ENCODE measurements at regions not wholly inside any gene's neighbourhood (a gene's known extent, or its start where the extent isn't known, plus 50 kb on each side); places are given as distances from the start of the nearest gene placed in this dataset.

DNA sequence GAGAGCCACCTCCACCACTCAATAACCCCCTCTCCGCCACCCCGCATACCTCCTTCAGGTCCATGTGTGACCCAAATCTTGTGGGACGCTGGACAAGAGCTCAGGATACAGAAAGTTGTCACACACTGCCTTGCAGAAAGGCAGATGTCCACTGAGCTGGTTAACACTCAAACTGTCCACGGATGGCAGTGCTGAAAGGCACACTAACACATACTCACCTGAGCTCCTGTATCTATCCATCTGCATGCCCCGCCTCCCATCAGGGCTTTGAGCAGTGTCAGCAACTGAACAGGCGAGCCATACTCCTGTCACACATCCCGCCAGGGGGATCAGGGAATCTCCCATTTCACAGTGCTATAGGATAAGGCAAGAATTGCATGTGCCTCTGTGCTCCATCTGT, 642.0 kb downstream of the GALC start:
- TF ChIP-seq FOS (IDR thresholded peaks at IDR 0.05; ENCODE audit: low read depth, low read length) = no peak
- TF ChIP-seq, protein P1, sequence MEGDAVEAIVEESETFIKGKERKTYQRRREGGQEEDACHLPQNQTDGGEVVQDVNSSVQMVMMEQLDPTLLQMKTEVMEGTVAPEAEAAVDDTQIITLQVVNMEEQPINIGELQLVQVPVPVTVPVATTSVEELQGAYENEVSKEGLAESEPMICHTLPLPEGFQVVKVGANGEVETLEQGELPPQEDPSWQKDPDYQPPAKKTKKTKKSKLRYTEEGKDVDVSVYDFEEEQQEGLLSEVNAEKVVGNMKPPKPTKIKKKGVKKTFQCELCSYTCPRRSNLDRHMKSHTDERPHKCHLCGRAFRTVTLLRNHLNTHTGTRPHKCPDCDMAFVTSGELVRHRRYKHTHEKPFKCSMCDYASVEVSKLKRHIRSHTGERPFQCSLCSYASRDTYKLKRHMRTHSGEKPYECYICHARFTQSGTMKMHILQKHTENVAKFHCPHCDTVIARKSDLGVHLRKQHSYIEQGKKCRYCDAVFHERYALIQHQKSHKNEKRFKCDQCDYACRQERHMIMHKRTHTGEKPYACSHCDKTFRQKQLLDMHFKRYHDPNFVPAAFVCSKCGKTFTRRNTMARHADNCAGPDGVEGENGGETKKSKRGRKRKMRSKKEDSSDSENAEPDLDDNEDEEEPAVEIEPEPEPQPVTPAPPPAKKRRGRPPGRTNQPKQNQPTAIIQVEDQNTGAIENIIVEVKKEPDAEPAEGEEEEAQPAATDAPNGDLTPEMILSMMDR (conservative IDR thresholded peaks at IDR 0.05; ENCODE audit: low read depth, low read length) = no peak
- TF ChIP-seq POLR2A (IDR thresholded peaks at IDR 0.05; ENCODE audit: low read depth, low read length) = no peak
- TF ChIP-seq MAFK (IDR thresholded peaks at IDR 0.05; ENCODE audit: low read depth, low read length) = no peak
- TF ChIP-seq, protein P2, sequence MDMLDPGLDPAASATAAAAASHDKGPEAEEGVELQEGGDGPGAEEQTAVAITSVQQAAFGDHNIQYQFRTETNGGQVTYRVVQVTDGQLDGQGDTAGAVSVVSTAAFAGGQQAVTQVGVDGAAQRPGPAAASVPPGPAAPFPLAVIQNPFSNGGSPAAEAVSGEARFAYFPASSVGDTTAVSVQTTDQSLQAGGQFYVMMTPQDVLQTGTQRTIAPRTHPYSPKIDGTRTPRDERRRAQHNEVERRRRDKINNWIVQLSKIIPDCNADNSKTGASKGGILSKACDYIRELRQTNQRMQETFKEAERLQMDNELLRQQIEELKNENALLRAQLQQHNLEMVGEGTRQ (IDR thresholded peaks at IDR 0.05; ENCODE audit: low read depth, low read length) = no peak
- TF ChIP-seq RFX5 (IDR thresholded peaks at IDR 0.05; ENCODE audit: low read depth, low read length) = no peak
- no peak for TF ChIP-seq NFE2L2 (IDR thresholded peaks at IDR 0.05; ENCODE audit: low read depth, low read length)
- no peak for TF ChIP-seq CEBPB (IDR thresholded peaks at IDR 0.05; ENCODE audit: low read depth, low read length)
- TF ChIP-seq CHD1 (IDR thresholded peaks at IDR 0.05; ENCODE audit: low read depth, low read length) = no peak
- TF ChIP-seq MXI1 (IDR thresholded peaks at IDR 0.05; ENCODE audit: borderline replicate concordance, low read depth, low read length) = no peak
- TF ChIP-seq, protein P3, sequence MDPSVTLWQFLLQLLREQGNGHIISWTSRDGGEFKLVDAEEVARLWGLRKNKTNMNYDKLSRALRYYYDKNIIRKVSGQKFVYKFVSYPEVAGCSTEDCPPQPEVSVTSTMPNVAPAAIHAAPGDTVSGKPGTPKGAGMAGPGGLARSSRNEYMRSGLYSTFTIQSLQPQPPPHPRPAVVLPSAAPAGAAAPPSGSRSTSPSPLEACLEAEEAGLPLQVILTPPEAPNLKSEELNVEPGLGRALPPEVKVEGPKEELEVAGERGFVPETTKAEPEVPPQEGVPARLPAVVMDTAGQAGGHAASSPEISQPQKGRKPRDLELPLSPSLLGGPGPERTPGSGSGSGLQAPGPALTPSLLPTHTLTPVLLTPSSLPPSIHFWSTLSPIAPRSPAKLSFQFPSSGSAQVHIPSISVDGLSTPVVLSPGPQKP (IDR thresholded peaks at IDR 0.05; ENCODE audit: borderline replicate concordance, low read depth, low read length) = no peak

Measured in IMR-90 (cell line).